ENCODE measurements at regions not wholly inside any gene's neighbourhood (a gene's known extent, or its start where the extent isn't known, plus 50 kb on each side); places are given as distances from the start of the nearest gene placed in this dataset.

GRCh38 chr9:88739373-88739772 lies 204.4 kb downstream of the NXNL2 start:
- TF ChIP-seq CTCF (IDR thresholded peaks at IDR 0.05; ENCODE audit: low read depth, low read length) (no peak), EZH2phosphoT487 (IDR thresholded peaks at IDR 0.05; ENCODE audit: low read depth) (no peak)
